Daoy (cell line): ENCODE measurements at regions not wholly inside any gene's neighbourhood (a gene's known extent, or its start where the extent isn't known, plus 50 kb on each side); places are given as distances from the start of the nearest gene placed in this dataset.
"Not testable (repeated sequence)": the region's sequence is repeated elsewhere in the genome, so short reads cannot be mapped to it uniquely, and the experiment has no call there.

Source experiments
- DNase-seq: peaks from one replicate; pipeline ENCODE4 v3.0.0-alpha.2; 2015; ENCODE audit warnings: low read depth

DNA sequence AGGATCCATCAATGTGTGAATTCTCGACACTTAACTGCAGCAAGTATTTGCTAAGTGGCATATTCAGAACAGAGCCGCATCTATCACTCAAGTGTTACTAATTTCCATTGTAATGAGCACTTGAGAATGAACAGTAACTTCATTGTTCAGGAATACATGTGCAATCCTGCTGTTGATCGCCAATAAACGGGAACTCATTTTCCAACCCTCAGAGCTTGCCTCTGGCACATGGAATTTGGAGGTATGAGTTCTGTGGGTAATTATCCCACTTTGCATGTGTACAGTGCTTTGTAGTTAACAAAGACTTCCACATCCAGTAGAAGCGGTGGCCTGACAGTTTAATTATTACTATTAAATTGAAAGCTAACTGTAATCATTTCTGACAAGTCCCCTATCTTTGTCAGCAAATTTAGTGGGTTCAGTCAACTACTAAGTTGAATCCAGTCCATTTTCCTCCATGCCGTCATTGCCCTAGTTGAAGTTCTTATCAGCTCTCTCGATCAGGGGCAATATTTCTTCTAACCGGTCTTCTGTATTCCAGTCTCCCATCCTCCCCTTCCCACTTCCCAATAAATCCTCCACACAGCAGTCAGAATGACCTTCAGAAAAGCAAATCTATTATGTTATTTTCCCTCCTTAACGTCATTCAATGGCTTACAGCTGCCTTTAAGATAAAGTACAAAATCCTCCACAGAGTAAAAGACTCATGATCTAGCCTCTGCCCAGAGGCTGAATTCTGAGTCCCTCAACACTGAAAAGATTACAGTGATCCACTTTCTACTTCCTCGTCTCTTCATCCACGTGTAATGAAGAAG, 62.4 kb upstream of the GBA3 start:
- DNase-seq, result not testable (repeated sequence)

DNA sequence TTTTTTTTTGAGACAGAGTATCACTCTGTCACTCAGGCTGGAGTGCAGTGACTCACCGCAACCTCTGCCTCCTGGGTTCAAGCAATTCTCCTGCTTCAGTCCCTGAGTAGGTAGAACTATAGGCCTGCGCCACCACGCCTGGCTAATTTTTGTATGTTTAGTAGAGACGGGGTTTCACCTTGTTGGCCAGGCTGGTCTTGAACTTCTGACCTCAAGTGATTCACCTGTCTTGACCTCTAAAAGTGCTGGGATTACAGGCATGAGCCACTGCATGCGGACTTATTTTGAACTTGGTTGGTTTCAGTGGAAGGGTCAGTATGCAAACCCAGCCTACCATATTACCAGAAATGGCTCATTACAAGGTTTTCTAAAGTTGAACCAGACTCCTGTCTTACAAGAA, 61.6 kb upstream of the GBA3 start:
- not testable (repeated sequence) for DNase-seq

DNA sequence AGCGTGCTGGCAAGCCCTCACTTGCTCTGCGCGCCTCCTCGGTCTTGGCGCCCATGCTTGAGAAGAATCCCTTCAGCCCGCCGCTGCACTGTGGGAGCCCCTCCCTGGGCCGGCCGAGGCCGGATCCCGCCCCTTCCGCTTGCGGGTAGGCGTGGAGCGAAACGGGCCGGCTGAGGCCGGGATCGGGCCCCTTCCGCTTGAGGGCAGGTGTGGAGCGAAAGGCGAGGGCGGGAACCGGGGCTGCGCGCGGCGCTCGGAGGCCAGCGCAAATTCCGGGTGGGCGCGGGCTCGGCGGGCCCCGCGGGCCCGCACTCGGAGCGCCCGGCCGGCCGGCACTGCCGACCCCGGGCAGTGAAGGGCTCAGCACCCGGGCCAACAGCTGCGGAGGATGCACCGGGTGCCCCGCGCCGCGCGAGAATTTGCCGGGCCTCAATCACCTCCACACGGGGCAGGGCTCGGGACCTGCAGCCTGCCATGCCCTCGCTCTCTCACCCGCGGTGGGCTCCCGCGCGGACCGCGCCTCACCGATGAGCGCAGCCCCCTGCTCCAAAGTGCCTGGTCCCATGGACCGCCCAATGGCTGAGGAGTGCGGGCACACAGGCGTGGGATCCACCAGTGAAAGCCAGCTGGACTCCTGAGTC, 58.1 kb upstream of the GBA3 start:
- DNase-seq, result no peak

DNA sequence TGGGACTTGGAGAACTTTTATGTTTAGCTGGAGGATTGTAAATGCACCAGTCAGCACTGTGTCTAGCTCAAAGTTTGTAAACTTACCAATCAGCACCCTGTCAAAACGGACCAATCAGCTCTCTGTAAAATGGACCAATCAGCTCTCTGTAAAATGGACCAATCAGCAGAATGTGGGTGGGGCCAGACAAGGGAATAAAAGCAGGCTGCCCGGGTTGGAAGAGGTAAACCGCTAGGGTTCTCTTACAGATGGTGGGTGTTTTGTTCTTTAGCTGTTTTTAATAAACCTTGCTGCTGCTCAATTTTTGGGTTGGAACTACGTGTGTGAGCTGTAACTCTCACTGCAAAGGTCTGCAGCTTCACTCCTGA, 57.6 kb upstream of the GBA3 start:
- not testable (repeated sequence) for DNase-seq

DNA sequence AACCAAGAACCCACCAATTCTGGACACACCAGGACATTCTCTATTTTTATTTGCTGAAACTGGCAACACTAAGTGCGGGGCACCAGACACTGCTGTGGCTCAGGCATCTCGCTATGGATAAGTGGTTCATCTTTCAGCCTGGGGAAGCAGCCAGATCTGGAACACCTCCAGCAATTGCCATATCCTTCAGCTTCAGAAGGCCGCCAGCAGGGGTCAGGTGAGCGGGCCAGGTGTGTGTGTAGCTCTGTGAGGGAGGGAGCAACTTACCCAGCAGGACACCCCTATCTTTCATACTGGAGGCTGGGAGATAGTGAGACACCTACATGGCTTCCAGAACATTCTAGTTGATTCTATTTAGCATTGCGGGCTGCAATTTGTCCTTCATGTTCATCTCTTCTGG, 57.0 kb upstream of the GBA3 start:
- no peak for DNase-seq

DNA sequence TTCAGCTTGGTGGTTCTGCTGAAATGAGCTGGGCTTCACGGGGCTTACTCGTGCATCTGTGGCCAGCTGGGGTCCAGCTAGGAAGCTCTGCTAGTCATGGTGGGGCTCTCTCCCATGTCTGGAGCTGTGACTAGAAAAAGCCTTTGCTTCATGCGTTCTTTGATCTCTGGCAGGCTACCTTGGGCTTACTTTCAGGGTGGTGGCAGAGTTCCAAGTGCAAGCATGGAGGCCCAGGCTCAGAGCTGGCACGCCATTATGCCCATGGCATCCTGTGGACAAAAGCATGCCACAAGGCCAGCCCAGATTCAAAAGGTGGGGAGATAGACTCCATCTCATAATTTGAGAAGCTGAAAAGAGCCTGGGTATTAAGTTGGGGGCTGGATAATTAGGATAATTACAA, 55.4 kb upstream of the GBA3 start:
- no peak for DNase-seq
